ENCODE measurements at regions not wholly inside any gene's neighbourhood (a gene's known extent, or its start where the extent isn't known, plus 50 kb on each side); places are given as distances from the start of the nearest gene placed in this dataset.
"Not testable (repeated sequence)": the region's sequence is repeated elsewhere in the genome, so short reads cannot be mapped to it uniquely, and the experiment has no call there.

GRCh38 chr7:76709703-76710102 is 82.6 kb upstream of the POMZP3 start:
- TF ChIP-seq TCF12 (IDR thresholded peaks at IDR 0.05; ENCODE audit: low read depth); MAX (IDR thresholded peaks at IDR 0.05); EP300 (IDR thresholded peaks at IDR 0.05; ENCODE audit: borderline replicate concordance); TEAD4 (IDR thresholded peaks at IDR 0.05); YY1 (IDR thresholded peaks at IDR 0.05; ENCODE audit: low read depth); FOXM1 (IDR thresholded peaks at IDR 0.05; ENCODE audit: borderline replicate concordance, low read depth); ZBTB7A (IDR thresholded peaks at IDR 0.05; ENCODE audit: low read depth); CREB1 (IDR thresholded peaks at IDR 0.05; ENCODE audit: low read depth); CEBPB (IDR thresholded peaks at IDR 0.05); EGR1 (IDR thresholded peaks at IDR 0.05); TAF1 (IDR thresholded peaks at IDR 0.05; ENCODE audit: low read depth): not testable (repeated sequence)
- TF ChIP-seq, protein P1, sequence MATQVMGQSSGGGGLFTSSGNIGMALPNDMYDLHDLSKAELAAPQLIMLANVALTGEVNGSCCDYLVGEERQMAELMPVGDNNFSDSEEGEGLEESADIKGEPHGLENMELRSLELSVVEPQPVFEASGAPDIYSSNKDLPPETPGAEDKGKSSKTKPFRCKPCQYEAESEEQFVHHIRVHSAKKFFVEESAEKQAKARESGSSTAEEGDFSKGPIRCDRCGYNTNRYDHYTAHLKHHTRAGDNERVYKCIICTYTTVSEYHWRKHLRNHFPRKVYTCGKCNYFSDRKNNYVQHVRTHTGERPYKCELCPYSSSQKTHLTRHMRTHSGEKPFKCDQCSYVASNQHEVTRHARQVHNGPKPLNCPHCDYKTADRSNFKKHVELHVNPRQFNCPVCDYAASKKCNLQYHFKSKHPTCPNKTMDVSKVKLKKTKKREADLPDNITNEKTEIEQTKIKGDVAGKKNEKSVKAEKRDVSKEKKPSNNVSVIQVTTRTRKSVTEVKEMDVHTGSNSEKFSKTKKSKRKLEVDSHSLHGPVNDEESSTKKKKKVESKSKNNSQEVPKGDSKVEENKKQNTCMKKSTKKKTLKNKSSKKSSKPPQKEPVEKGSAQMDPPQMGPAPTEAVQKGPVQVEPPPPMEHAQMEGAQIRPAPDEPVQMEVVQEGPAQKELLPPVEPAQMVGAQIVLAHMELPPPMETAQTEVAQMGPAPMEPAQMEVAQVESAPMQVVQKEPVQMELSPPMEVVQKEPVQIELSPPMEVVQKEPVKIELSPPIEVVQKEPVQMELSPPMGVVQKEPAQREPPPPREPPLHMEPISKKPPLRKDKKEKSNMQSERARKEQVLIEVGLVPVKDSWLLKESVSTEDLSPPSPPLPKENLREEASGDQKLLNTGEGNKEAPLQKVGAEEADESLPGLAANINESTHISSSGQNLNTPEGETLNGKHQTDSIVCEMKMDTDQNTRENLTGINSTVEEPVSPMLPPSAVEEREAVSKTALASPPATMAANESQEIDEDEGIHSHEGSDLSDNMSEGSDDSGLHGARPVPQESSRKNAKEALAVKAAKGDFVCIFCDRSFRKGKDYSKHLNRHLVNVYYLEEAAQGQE (IDR thresholded peaks at IDR 0.05; ENCODE audit: low read depth), result not testable (repeated sequence)
- TF ChIP-seq, protein P2, sequence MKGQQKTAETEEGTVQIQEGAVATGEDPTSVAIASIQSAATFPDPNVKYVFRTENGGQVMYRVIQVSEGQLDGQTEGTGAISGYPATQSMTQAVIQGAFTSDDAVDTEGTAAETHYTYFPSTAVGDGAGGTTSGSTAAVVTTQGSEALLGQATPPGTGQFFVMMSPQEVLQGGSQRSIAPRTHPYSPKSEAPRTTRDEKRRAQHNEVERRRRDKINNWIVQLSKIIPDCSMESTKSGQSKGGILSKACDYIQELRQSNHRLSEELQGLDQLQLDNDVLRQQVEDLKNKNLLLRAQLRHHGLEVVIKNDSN (IDR thresholded peaks at IDR 0.05), result not testable (repeated sequence)
- TF ChIP-seq RAD21 (IDR thresholded peaks at IDR 0.05; ENCODE audit: low read depth), result peak; percentile 44

Data from Ishikawa (cell line).